Lower leg skin (tissue), 3 donors: ENCODE measurements at regions not wholly inside any gene's neighbourhood (a gene's known extent, or its start where the extent isn't known, plus 50 kb on each side); places are given as distances from the start of the nearest gene placed in this dataset.

Experiments used
- CTCF ChIP-seq, 3 donors: fragments of 450-650 bp; IDR thresholded peaks; one replicate each; pipeline ENCODE4 v1.5.1; 2016; ENCODE audit warnings: antibody characterized with exemption in 3 of 3, mild to moderate bottlenecking in 3 of 3, moderate library complexity in 2 of 3
- POLR2A ChIP-seq, 2 donors: fragments of 450-650 bp; IDR thresholded peaks; one replicate each; pipeline ENCODE4 v1.6.1; 2016 to 2017; ENCODE audit warnings: antibody characterized with exemption in 2 of 2, mild to moderate bottlenecking in 1 of 2, moderate library complexity in 1 of 2

DNA sequence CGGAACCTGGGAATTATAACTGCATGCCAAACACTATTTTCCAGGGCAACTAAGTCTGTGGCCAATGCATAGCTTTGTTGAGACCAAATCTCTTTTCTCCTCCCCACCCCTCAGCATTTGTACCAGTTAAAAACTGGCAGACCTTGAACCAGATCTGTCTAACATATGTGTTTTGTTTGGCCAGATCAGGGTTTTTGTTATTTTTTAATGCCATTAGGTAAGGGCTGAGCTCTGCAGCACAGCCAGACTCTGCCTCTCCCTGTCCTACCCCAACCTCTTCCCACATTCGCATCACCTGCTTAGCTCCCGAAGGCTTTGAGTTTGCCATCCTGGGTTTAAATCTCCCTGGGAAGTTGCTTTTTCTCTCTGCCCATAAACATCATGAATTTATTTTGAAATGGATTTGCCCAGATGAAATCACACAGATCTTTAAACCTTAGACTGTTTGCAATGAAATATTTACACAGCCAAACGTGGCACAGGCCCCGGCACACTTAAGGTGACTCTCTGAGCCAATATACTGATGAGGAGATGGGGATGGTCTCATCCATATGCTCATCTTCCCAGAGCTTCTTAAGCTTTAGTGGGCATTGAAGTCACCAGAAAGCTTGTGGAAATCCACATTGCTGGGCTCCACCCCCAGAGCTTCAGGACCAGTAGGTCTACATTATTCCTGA is 54.0 kb upstream of the ALDH1B1 start:
- TF ChIP-seq POLR2A (IDR thresholded peaks at IDR 0.05) (no peak), CTCF (IDR thresholded peaks at IDR 0.05) (no peak)
